Neural cell (in vitro differentiated cells): ENCODE measurements at regions not wholly inside any gene's neighbourhood (a gene's known extent, or its start where the extent isn't known, plus 50 kb on each side); places are given as distances from the start of the nearest gene placed in this dataset.

Source experiments
- H2AFZ ChIP-seq: fragments of 200-600, 300-800 bp; sonication (generic), shearing (Covaris generic); 2 replicates; pipeline ENCODE4 v1.6.0; 2014; ENCODE audit warnings: low read depth, mild to moderate bottlenecking, antibody characterized with exemption, low read length, moderate library complexity
- H3F3A ChIP-seq: fragments of 200-600 bp; shearing (Covaris generic); 2 replicates; pipeline ENCODE4 v1.6.1; 2016; ENCODE audit warnings: mild to moderate bottlenecking, moderate library complexity, mixed read lengths, antibody characterized with exemption, low read length; ENCODE audit not compliant: insufficient read depth, poor library complexity, severe bottlenecking
- H3K27ac ChIP-seq: fragments of 200-600, 300-800 bp; sonication (generic), shearing (Covaris generic); 2 replicates; pipeline ENCODE4 v1.5.1; 2014; ENCODE audit warnings: mild to moderate bottlenecking, low read length, moderate library complexity
- H3K27me3 ChIP-seq: fragments of 300-800, 200-600 bp; sonication (generic), shearing (Covaris generic); 2 replicates; pipeline ENCODE4 v1.6.0; 2014; ENCODE audit warnings: mild to moderate bottlenecking, low read depth, low read length, moderate library complexity; ENCODE audit not compliant: insufficient read depth
- H3K36me3 ChIP-seq: fragments of 300-800, 200-600 bp; sonication (generic), shearing (Covaris generic); 2 replicates; pipeline ENCODE4 v1.5.1; 2014; ENCODE audit warnings: mild to moderate bottlenecking, antibody characterized with exemption, low read length, moderate library complexity; ENCODE audit not compliant: insufficient read depth
- H3K4me2 ChIP-seq: fragments of 300-800, 200-600 bp; sonication (generic), shearing (Covaris generic); 2 replicates; pipeline ENCODE4 v1.6.0; 2014; ENCODE audit warnings: mild to moderate bottlenecking, low read length
- H3K4me3 ChIP-seq: fragments of 300-800, 200-600 bp; sonication (generic), shearing (Covaris generic); 2 replicates; pipeline ENCODE4 v1.5.1; 2014; ENCODE audit warnings: mild to moderate bottlenecking, low read length, moderate library complexity
- H3K79me2 ChIP-seq: fragments of 200-600 bp; shearing (Covaris generic); replicated peaks from 2 replicates; pipeline ENCODE4 v1.6.0; 2014; ENCODE audit warnings: mild to moderate bottlenecking, low read length, moderate library complexity; ENCODE audit not compliant: insufficient read depth
- H3K9ac ChIP-seq: fragments of 300-800, 200-600 bp; sonication (generic), shearing (Covaris generic); 2 replicates; pipeline ENCODE4 v1.6.1; 2016; ENCODE audit warnings: mild to moderate bottlenecking, low read length, mixed read lengths
- H3K9me2 ChIP-seq: fragments of 200-600 bp; shearing (Covaris generic); 2 replicates; pipeline ENCODE4 v1.6.1; 2016; ENCODE audit warnings: mild to moderate bottlenecking, low read length, mixed read lengths; ENCODE audit not compliant: insufficient read depth
- H3K9me3 ChIP-seq: fragments of 200-600, 300-800 bp; sonication (generic), shearing (Covaris generic); 2 replicates; pipeline ENCODE4 v1.6.1; 2016; ENCODE audit warnings: mild to moderate bottlenecking, mixed run types, low read length, moderate library complexity, mixed read lengths
- H4K20me1 ChIP-seq: fragments of 200-600 bp; shearing (Covaris generic); 2 replicates; pipeline ENCODE4 v1.6.1; 2016; ENCODE audit warnings: mild to moderate bottlenecking, mixed run types; ENCODE audit not compliant: insufficient read depth
- EP300 ChIP-seq: fragments of 450-650 bp; conservative IDR thresholded peaks from 2 replicates; pipeline ENCODE4 v1.6.1; 2014; ENCODE audit warnings: antibody characterized with exemption, mild to moderate bottlenecking, moderate library complexity; ENCODE audit not compliant: poor library complexity, severe bottlenecking
- EZH2 ChIP-seq: fragments of 200-600, 300-800 bp; shearing (Covaris generic), sonication (generic); IDR thresholded peaks from 2 replicates; pipeline ENCODE4 v1.6.1; 2014; ENCODE audit warnings: antibody characterized with exemption, low read length, borderline replicate concordance, mild to moderate bottlenecking; ENCODE audit not compliant: insufficient read depth, poor library complexity, severe bottlenecking
- MXI1 ChIP-seq: fragments of 450-650 bp; conservative IDR thresholded peaks from 2 replicates; pipeline ENCODE4 v1.6.1; 2014; ENCODE audit warnings: antibody characterized with exemption, mild to moderate bottlenecking; ENCODE audit not compliant: poor library complexity, severe bottlenecking
- POLR2AphosphoS5 ChIP-seq: IDR thresholded peaks from 2 replicates; pipeline ENCODE4 v1.6.1; 2012
- RAD21 ChIP-seq: fragments of 450-650 bp; conservative IDR thresholded peaks from 2 replicates; pipeline ENCODE4 v1.6.1; 2014; ENCODE audit warnings: antibody characterized with exemption, mild to moderate bottlenecking, moderate library complexity
- SMC3 ChIP-seq: fragments of 450-650 bp; conservative IDR thresholded peaks from 2 replicates; pipeline ENCODE4 v1.6.1; 2014; ENCODE audit warnings: antibody characterized with exemption, mild to moderate bottlenecking, moderate library complexity; ENCODE audit not compliant: poor library complexity
- TAF1 ChIP-seq: IDR thresholded peaks from 2 replicates; pipeline ENCODE4 v1.6.1; 2012; ENCODE audit warnings: low read depth
- TF ChIP-seq, protein P1 (sequence below): IDR thresholded peaks from 2 replicates; pipeline ENCODE4 v1.6.1; 2012; ENCODE audit warnings: borderline replicate concordance
- TF ChIP-seq, protein P2 (sequence below): fragments of 450-650 bp; IDR thresholded peaks from 2 replicates; pipeline ENCODE4 v1.5.1; 2014; ENCODE audit warnings: antibody characterized with exemption, mild to moderate bottlenecking, moderate library complexity; ENCODE audit not compliant: poor library complexity, severe bottlenecking

DNA sequence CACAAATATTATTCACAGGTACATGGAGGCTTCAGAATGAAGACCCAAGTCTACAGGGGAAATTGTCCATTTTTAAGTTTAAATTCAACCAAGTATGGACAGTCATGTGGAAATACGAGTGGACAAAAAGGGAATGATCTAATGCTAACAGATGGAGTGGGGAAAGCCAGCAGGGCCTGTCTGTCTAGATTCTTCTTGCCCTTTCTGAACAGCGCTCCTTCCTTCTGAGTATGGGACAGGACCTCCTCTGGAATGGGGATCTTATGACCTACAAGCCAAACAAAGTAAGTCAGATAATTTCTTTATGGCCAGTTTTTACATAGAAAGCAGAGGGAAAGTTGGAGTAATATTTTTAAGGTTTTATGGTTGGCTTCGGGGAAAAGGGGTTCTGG is 119.8 kb upstream of the NEK6 start:
- Histone ChIP-seq H2AFZ (no peak overlapping the region), H3F3A (no peaks in the 10 kb centered on the region), H3K27ac (no peak overlapping the region), H4K20me1 (no peaks in the 10 kb centered on the region), H3K9ac (no peak overlapping the region), H3K4me2 (no peak overlapping the region), H3K4me3 (no peak overlapping the region), H3K9me2 (no peaks in the 10 kb centered on the region), H3K27me3 (no peaks in the 10 kb centered on the region), H3K9me3 (no peaks in the 10 kb centered on the region), H3K79me2 (no peaks in the 10 kb centered on the region), H3K36me3 (no peaks in the 10 kb centered on the region)
- TF ChIP-seq MXI1 = no peak
- no peak for TF ChIP-seq EP300
- no peak for TF ChIP-seq POLR2AphosphoS5
- no peak for TF ChIP-seq RAD21

DNA sequence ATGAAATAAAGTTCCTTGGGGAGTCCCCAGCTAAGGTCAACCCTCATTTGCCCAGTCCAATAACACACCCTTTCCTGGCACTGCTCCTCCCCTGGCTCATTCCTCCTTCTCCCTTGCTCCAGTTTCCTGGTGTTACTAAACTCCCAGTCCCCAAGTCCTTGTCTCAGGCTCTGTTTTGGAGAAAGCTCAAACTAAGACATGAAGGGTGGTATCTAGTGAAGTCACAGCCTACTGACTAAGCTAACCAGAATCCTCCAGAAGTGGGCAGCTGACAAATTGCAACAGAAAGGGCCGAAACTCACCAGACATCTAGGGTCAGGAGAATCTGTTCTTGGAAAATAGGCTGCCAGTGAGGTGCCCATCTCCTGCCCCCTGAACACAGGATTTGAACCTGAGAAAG is 118.7 kb upstream of the NEK6 start:
- Histone ChIP-seq H3K9me3 (no peaks in the 10 kb centered on the region), H3K79me2 (no peaks in the 10 kb centered on the region), H2AFZ (no peak overlapping the region), H4K20me1 (no peaks in the 10 kb centered on the region), H3K27me3 (no peaks in the 10 kb centered on the region), H3K36me3 (no peaks in the 10 kb centered on the region), H3K9me2 (no peaks in the 10 kb centered on the region), H3K27ac (no peak overlapping the region), H3K4me2 (no peak overlapping the region), H3K4me3 (no peak overlapping the region), H3F3A (no peaks in the 10 kb centered on the region), H3K9ac (no peak overlapping the region)
- TF ChIP-seq POLR2AphosphoS5 = no peak
- TF ChIP-seq, protein P1, sequence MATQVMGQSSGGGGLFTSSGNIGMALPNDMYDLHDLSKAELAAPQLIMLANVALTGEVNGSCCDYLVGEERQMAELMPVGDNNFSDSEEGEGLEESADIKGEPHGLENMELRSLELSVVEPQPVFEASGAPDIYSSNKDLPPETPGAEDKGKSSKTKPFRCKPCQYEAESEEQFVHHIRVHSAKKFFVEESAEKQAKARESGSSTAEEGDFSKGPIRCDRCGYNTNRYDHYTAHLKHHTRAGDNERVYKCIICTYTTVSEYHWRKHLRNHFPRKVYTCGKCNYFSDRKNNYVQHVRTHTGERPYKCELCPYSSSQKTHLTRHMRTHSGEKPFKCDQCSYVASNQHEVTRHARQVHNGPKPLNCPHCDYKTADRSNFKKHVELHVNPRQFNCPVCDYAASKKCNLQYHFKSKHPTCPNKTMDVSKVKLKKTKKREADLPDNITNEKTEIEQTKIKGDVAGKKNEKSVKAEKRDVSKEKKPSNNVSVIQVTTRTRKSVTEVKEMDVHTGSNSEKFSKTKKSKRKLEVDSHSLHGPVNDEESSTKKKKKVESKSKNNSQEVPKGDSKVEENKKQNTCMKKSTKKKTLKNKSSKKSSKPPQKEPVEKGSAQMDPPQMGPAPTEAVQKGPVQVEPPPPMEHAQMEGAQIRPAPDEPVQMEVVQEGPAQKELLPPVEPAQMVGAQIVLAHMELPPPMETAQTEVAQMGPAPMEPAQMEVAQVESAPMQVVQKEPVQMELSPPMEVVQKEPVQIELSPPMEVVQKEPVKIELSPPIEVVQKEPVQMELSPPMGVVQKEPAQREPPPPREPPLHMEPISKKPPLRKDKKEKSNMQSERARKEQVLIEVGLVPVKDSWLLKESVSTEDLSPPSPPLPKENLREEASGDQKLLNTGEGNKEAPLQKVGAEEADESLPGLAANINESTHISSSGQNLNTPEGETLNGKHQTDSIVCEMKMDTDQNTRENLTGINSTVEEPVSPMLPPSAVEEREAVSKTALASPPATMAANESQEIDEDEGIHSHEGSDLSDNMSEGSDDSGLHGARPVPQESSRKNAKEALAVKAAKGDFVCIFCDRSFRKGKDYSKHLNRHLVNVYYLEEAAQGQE = no peak
- no peak for TF ChIP-seq EP300
- TF ChIP-seq SMC3 = no peak
- TF ChIP-seq, protein P2, sequence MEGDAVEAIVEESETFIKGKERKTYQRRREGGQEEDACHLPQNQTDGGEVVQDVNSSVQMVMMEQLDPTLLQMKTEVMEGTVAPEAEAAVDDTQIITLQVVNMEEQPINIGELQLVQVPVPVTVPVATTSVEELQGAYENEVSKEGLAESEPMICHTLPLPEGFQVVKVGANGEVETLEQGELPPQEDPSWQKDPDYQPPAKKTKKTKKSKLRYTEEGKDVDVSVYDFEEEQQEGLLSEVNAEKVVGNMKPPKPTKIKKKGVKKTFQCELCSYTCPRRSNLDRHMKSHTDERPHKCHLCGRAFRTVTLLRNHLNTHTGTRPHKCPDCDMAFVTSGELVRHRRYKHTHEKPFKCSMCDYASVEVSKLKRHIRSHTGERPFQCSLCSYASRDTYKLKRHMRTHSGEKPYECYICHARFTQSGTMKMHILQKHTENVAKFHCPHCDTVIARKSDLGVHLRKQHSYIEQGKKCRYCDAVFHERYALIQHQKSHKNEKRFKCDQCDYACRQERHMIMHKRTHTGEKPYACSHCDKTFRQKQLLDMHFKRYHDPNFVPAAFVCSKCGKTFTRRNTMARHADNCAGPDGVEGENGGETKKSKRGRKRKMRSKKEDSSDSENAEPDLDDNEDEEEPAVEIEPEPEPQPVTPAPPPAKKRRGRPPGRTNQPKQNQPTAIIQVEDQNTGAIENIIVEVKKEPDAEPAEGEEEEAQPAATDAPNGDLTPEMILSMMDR = no peak
- no peak for TF ChIP-seq MXI1
- no peak for TF ChIP-seq EZH2
- TF ChIP-seq RAD21 = no peak
- TF ChIP-seq TAF1 = no peak
